Hematopoietic multipotent progenitor cell (in vitro differentiated cells): ENCODE measurements at regions not wholly inside any gene's neighbourhood (a gene's known extent, or its start where the extent isn't known, plus 50 kb on each side); places are given as distances from the start of the nearest gene placed in this dataset.

Experiments
- DNase-seq, 3 donors: peaks; one replicate each; pipeline ENCODE4 v3.0.0-alpha.2; 2011 to 2015; ENCODE audit warnings: low read depth in 2 of 3, low spot score in 2 of 3

DNA sequence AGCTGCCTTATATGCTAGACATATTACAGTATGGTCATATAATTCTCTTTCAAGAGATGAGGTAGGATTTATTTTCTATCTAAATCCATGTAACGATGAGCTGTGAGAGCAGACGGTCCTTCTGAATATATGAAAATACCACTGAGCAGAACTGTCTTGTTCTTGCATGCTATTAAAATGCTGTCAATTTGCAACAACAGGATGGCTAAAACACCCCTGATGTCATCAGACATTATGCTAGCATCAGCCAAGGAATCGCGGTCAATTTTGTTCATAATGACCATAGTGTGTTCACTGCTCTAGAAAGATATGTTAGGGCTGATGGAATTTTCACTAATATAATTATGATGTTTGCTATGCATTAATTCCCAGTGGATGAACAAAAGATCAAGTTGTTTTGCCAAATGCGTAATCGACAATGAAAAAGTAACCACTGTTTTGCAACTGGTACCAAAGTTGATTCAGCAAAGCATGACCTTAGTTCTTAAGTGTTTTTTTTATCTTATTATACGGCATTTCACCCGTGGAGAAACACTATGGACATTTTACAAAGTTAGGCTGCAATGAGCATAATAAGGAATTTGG, 765.4 kb upstream of the NR2F2 start:
- no peak for DNase-seq

DNA sequence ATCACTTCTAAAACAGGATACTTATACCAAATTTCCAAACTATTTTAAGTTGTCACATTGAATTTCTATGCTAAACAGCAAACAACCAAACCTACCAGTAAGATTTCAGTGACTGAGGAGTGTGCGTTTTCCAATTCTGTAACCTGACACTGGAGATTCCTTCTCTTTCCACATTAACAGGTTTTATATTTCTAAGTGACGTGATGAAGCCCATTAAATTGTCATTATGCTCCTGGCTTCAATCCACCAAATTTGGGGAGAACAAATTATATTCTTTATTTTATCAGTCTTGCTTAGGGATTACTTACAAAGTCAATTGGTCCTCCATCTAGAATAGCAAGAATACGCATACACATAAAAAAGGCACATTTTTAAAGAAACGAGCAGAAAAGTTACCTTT, 764.8 kb upstream of the NR2F2 start:
- no peak for DNase-seq

GRCh38 chr15:95567686-95568085, 762.8 kb upstream of the NR2F2 start:
- DNase-seq, result no peak

- no peak for DNase-seq
These were observed 756.4 kb upstream of the NR2F2 start for GRCh38 chr15:95574053-95574452.

- no peak for DNase-seq
These were observed 752.6 kb upstream of the NR2F2 start for GRCh38 chr15:95577927-95578326.

- DNase-seq, result no peak
These were observed 750.4 kb upstream of the NR2F2 start for GRCh38 chr15:95580121-95580520.

- DNase-seq, result no peak
These were observed 748.9 kb upstream of the NR2F2 start for GRCh38 chr15:95581595-95581994.

GRCh38 chr15:95584088-95584487, 746.4 kb upstream of the NR2F2 start:
- no peak for DNase-seq

DNA sequence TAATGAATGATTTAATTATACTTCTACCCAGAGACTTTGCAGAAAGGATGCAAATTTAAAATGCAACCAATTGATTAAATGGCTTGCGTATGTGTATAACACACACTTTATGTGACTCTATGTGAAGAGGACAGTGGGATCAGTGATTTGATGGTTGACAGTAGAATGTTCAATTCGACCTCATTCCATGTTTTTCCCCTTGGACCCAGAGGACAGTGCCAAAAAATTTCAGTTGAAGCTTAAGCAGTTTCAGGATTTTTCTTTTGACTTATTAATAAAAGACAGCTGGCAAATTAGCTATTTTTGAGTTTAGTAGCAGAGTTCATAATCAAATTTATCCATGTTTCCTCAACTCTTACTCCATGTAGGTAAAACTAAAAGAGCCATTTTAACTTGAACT, 742.4 kb upstream of the NR2F2 start:
- no peak for DNase-seq

GRCh38 chr15:95590533-95591044, 739.9 kb upstream of the NR2F2 start:
- no peak for DNase-seq

DNA sequence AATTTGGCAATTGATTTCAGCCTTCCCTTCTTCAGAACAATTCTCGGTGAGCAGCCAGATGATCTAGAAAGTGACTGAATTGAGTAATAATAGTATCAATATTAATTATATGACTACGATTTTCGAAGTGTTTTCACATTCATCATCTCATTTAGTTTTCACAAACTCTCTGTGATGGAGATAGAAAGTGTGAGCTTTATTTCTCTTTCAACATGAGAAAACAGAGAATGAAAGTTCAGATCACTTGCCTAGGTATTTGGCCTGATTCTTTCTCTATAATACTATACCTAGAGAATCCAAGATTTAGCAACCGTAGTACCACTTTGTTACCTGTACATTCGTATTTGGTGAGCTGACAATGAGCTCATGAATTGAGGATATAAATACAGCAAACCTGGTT, 739.2 kb upstream of the NR2F2 start:
- no peak for DNase-seq

- no peak for DNase-seq
These were observed 738.6 kb upstream of the NR2F2 start for GRCh38 chr15:95591886-95592285.

DNA sequence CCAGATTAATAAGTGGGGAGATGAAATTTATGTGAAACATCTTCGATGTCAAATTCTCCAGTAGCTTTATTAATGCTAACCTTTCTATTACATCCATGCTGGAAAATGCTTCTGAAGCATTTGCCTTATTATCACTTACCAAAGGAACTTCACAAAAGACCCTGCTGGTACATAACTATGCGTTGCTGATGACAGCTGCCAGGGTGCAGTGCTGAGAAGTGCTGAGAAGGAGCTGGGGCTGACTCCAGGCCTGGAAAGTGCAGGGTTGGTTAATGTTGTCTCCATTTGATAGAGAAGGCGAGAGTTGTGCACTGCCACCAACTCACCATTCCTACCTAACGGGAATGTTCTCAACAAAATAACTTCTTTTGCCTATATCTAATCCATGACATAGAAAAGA, 736.0 kb upstream of the NR2F2 start:
- DNase-seq, result no peak

DNA sequence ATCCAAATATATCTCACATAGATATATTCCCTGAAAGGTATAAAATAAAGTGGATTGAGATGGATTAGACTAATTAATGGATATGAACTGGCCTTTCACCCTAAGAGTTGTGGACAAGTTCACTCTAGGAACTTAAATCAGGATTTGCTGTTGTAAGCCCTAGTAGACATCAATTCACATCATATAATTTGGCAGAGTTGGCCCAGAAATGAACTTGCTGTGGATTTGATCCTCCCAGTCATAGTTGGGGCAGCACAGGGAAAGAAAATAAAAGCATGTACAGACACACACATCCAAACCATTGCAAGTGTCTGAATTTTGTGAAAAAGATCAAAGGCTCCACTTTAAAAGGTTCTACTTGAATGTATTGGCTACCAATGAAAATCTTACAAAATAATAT, 734.7 kb upstream of the NR2F2 start:
- DNase-seq, result no peak

GRCh38 chr15:95596496-95596895, 734.0 kb upstream of the NR2F2 start:
- no peak for DNase-seq

DNA sequence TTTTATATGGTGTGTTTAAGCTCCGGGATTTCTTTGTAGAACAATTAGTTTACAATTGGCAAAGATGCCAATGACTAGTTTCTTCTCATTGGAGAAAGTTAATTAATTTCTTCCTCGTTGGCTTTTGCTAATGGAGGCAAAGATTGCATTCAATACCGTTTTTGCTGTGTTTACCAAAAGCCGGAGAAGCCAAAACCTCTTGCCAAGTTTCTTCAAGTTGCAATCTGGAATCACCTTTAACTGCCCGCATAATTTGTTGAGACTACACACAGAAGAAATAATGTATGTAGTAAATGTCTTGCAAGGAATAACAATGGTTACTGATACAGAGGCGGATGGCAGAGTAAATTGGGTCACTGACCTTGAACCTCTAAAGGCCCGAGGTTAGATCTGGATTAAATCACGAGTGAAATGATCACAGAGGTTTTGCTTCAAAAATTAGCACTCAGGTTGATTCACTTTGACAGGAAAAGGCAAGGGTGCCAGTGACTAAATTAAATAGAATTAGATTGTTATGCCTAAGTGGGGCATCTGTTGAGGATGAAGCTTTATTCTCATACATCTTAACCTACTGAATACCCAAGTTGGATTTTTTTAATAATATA, 732.1 kb upstream of the NR2F2 start:
- DNase-seq, result no peak

DNA sequence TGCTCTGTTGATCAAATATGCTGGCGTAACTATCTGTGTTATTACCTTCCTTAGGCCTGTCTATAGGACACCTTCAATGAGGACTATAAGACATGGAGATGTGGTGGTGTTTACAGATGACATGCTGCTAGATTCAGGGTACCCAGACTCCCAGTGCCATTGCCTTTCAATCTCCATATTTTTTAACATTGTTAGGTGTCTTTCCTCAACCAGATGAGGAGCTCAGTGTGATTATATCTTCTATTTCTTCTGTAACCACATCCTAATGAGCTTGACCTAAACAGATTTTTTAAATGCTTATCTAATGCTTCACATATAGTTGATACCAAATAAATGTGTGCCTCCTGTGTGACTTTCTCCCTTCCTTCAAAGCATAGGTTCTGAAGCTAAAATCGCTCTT, 730.1 kb upstream of the NR2F2 start:
- DNase-seq, result no peak

DNA sequence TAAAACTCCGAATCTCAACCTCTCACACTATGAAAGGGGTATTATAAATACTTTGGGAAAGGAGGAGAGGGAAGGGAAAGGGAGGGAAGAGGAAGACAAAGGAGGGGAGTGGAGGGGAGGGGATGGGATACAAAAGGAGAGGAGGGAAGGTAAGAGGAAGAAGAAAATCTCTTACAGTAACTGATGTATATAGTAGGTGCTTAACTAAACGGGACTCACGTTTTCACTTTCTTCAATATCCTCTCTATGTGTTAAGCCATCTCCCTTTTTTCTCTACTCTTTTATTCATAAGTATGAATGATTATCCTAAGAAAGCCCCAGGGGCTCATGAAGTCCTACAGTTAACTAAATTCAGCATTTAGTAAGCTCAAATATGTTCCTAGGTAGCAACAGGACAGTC, 729.6 kb upstream of the NR2F2 start:
- no peak for DNase-seq

GRCh38 chr15:95601525-95601924, 729.0 kb upstream of the NR2F2 start:
- DNase-seq, result no peak

DNA sequence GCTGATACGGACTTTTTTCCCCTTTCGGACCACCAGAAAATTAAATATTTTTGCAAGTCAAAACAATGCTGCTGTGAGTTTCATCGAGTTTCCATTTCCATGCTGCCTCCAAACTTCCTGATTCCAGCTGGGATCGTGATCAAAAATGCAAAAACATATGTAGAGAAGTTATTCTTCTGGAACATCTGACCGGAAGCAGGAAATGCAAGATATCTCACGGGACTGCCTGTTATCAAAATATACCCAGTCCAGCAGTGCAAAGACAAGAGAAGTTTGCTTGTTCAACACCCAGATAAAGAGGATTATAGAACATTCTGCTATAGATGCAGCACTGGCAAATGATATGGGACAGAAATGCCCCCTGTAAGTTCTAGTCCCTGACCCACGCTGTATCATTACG, 726.7 kb upstream of the NR2F2 start:
- no peak for DNase-seq

- no peak for DNase-seq
These were observed 725.9 kb upstream of the NR2F2 start for GRCh38 chr15:95604634-95605036.

DNA sequence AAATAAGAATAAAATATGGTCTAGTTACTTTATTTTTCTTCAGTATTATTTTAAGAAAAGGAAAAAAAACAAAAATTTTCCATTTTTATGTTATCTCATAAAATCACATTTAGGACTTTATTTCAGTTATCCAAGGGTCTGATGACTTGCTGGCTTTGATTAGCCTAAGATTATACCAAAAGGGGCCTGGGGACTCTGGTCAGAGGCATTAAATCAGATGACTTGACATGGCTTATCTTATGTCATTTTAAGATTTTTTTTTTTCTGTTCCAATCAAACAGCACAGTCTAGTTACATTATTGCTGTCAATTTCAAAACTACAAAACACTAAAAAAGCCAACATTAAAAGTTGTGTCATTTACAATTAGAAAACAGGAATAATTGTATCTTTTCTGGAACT, 725.4 kb upstream of the NR2F2 start:
- DNase-seq, result no peak

GRCh38 chr15:95606551-95606950, 723.9 kb upstream of the NR2F2 start:
- no peak for DNase-seq
